ENCODE measurements at regions not wholly inside any gene's neighbourhood (a gene's known extent, or its start where the extent isn't known, plus 50 kb on each side); places are given as distances from the start of the nearest gene placed in this dataset.

DNA sequence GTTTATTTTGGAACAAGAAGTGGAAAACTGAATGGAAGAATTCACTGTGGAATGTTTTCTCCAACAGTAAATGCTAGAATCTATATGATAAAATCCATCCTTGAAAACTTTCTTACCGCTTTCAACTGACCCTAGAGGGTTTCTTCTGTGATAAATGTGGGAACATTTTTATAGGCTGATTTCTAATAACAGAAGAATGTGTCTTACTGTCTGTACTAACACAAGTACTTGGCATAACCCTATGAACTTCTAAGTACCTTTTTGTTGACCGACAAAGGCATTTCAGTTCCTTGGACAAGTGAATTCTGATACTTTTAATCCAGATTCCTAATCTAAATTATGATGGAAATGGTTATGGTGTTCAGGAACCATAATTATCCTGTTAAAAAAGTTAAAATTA, 1109.7 kb upstream of the FLRT2 start:
- no peak for DNase-seq (ENCODE audit: low read depth in 1 of 2, low spot score in 2 of 2)

GRCh38 chr14:84421621-84422020, 1108.3 kb upstream of the FLRT2 start:
- Histone ChIP-seq H3K4me3 (no peak overlapping the region), H3K27me3 (replicated peaks) (no peaks in the 10 kb centered on the region), H3K36me3 (no peaks in the 10 kb centered on the region), H3K27ac (no peak overlapping the region), H3K9me3 (replicated peaks) (no peaks in the 10 kb centered on the region), H3K4me1 (replicated peaks) (no peaks in the 10 kb centered on the region)
- DNase-seq (ENCODE audit: low read depth in 1 of 2, low spot score in 2 of 2) = no peak

More for the DNA sequence above, 1109.7 kb upstream of the FLRT2 start:
- no peak overlapping the region for H3K4me3 ChIP-seq
- H3K36me3 ChIP-seq = no peaks in the 10 kb centered on the region
- no peak overlapping the region for H3K27ac ChIP-seq
- no peaks in the 10 kb centered on the region for H3K27me3 ChIP-seq (replicated peaks)
- H3K4me1 ChIP-seq (replicated peaks) = no peaks in the 10 kb centered on the region
- no peaks in the 10 kb centered on the region for H3K9me3 ChIP-seq (replicated peaks)

GRCh38 chr14:84425968-84426367, 1104.0 kb upstream of the FLRT2 start:
- H3K27me3 ChIP-seq (replicated peaks) = no peaks in the 10 kb centered on the region
- DNase-seq (ENCODE audit: low read depth in 1 of 2, low spot score in 2 of 2) = no peak
- no peak overlapping the region for H3K4me3 ChIP-seq
- H3K4me1 ChIP-seq (replicated peaks) = no peaks in the 10 kb centered on the region
- H3K27ac ChIP-seq = no peak overlapping the region
- no peaks in the 10 kb centered on the region for H3K9me3 ChIP-seq (replicated peaks)
- H3K36me3 ChIP-seq = no peaks in the 10 kb centered on the region

DNA sequence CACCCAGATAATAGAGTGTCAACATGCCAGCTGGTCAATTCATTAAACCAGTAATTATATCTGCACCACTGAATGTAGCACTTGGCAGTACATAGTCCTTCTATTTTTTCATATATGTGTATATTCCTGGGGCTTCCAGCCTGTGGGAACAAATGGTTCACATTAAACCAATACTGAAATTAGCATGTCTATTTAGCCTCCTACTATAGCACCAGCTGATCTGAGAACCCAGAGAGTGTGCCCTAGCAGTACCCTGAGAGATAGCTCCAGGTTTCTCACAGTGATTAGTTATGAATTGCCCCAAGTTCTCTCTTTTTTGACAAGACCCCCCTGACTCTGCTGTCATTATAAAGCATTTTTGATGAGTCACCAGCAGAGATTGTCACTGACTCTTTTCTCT, 1097.3 kb upstream of the FLRT2 start:
- no peak overlapping the region for H3K4me3 ChIP-seq
- no peak for DNase-seq (ENCODE audit: low read depth in 1 of 2, low spot score in 2 of 2)
- H3K9me3 ChIP-seq (replicated peaks) = no peaks in the 10 kb centered on the region
- no peaks in the 10 kb centered on the region for H3K36me3 ChIP-seq
- H3K27ac ChIP-seq = no peak overlapping the region
- H3K27me3 ChIP-seq (replicated peaks) = no peaks in the 10 kb centered on the region
- H3K4me1 ChIP-seq (replicated peaks) = no peaks in the 10 kb centered on the region

GRCh38 chr14:84433961-84434360, 1096.0 kb upstream of the FLRT2 start:
- no peaks in the 10 kb centered on the region for H3K4me1 ChIP-seq (replicated peaks)
- H3K4me3 ChIP-seq = no peak overlapping the region
- no peaks in the 10 kb centered on the region for H3K9me3 ChIP-seq (replicated peaks)
- no peaks in the 10 kb centered on the region for H3K27me3 ChIP-seq (replicated peaks)
- DNase-seq (ENCODE audit: low read depth in 1 of 2, low spot score in 2 of 2) = no peak
- no peak overlapping the region for H3K27ac ChIP-seq
- H3K36me3 ChIP-seq = no peaks in the 10 kb centered on the region

DNA sequence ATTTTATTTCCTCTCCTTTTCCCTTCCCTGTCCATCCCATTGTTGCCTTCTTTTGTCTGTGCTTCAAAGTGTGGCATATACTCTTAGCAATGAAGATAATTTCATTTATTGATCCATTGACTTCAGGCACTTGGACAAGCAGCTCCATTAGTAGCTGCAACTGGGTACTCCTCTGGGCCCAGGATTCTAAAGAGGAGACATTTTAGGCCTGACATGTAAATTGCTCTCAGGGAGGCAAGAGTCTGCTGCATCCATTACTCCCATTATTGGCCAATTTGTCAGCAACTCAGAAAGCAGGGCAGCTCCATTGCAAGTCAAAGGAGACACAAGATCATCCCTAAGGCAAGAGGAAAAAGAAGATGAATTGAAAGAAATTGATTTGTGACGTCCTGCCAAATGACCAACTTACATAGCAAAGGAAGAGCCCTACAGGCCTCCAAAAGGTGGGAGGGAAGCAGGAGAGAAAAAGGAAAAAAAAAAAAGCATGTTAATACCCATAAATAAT, 1094.1 kb upstream of the FLRT2 start:
- Histone ChIP-seq H3K36me3 (no peaks in the 10 kb centered on the region), H3K27ac (no peak overlapping the region), H3K27me3 (replicated peaks) (no peaks in the 10 kb centered on the region), H3K4me3 (no peak overlapping the region), H3K4me1 (replicated peaks) (no peaks in the 10 kb centered on the region), H3K9me3 (replicated peaks) (no peaks in the 10 kb centered on the region)
- DNase-seq (ENCODE audit: low read depth in 1 of 2, low spot score in 2 of 2) = no peak

GRCh38 chr14:84436528-84436927, 1093.4 kb upstream of the FLRT2 start:
- DNase-seq (ENCODE audit: low read depth in 1 of 2, low spot score in 2 of 2) = no peak
- H3K27ac ChIP-seq = no peak overlapping the region
- H3K36me3 ChIP-seq = no peaks in the 10 kb centered on the region
- H3K4me3 ChIP-seq = no peak overlapping the region
- H3K27me3 ChIP-seq (replicated peaks) = no peaks in the 10 kb centered on the region
- H3K9me3 ChIP-seq (replicated peaks) = no peaks in the 10 kb centered on the region
- H3K4me1 ChIP-seq (replicated peaks) = no peaks in the 10 kb centered on the region

DNA sequence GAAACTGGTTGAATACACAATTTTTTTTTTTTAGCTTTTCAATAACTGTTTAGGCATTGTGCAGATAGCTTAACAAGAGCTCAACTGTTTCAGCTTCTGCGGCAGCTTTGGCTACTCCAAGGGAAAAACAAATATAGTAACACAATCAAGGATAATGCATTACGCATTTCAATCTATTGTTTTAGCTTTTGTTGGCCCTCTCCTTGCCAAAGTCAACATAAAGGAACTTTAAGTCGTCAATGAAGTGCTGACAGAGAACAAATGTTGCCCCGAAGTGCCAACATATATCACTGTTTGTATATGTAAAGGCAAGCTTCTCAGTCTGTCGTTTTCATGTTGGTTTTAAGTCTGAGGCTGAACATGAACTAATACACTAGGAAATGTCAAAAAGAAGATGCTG, 1087.4 kb upstream of the FLRT2 start:
- no peak for DNase-seq (ENCODE audit: low read depth in 1 of 2, low spot score in 2 of 2)
- Histone ChIP-seq H3K9me3 (replicated peaks) (no peaks in the 10 kb centered on the region), H3K27ac (no peak overlapping the region), H3K4me3 (no peak overlapping the region), H3K27me3 (replicated peaks) (no peaks in the 10 kb centered on the region), H3K36me3 (no peaks in the 10 kb centered on the region), H3K4me1 (replicated peaks) (no peaks in the 10 kb centered on the region)

GRCh38 chr14:84445486-84445885, 1084.5 kb upstream of the FLRT2 start:
- H3K4me1 ChIP-seq (replicated peaks) = no peaks in the 10 kb centered on the region
- no peak overlapping the region for H3K4me3 ChIP-seq
- H3K27me3 ChIP-seq (replicated peaks) = no peaks in the 10 kb centered on the region
- H3K36me3 ChIP-seq = no peaks in the 10 kb centered on the region
- DNase-seq (ENCODE audit: low read depth in 1 of 2, low spot score in 2 of 2) = no peak
- no peaks in the 10 kb centered on the region for H3K9me3 ChIP-seq (replicated peaks)
- H3K27ac ChIP-seq = no peak overlapping the region

DNA sequence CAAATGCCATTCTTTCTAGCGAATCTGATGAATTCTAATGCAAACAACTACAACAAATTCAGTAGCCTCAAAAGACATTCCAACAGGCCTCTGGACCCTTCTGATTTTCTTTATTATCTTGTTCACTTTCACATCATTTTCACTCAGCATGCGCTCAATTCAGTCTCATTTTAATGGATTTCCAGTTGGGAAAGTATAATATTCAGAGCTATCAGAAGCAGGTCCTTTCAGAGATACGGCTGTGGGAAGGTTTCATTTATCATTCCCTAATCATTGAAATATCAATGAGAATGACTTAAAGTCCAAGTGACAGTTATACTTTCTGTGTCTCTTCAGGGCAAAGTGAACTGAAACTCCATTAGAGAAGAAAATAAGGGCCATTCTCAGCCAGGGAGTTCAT, 1083.7 kb upstream of the FLRT2 start:
- Histone ChIP-seq H3K27ac (no peak overlapping the region), H3K36me3 (no peaks in the 10 kb centered on the region)

DNA sequence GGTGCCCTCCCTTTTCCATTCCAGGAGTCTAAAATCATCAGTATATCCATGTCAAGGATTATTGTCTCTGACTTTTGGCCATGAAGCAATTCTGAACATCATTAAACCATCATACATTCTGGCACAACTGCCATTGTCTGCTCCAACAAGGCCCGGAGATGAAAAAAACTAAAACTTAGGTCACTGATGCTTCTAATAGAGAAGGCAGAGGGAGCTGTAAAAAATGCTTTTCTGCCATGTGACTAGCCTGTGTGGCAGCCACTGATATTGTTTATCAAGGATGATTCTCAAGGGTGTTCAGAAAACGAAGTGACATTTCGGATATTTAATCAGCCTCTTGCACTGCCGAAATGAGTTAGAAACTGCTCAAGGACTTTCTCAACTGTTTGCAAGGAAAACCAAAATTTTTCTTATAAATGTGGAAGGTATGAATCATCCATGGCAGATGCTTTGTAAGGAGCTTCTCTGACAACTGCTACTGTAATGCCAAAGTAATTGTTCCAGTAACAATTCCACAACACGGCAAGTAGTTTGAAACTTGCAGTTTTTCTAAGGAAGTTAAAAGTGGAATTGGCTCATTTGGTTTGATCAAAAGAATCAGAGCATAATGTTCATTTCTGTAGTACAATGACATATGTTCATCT, 1076.5 kb upstream of the FLRT2 start:
- no peaks in the 10 kb centered on the region for H3K9me3 ChIP-seq (replicated peaks)
- H3K27me3 ChIP-seq (replicated peaks) = no peaks in the 10 kb centered on the region
- no peaks in the 10 kb centered on the region for H3K36me3 ChIP-seq
- H3K27ac ChIP-seq = no peak overlapping the region
- H3K4me1 ChIP-seq (replicated peaks) = no peaks in the 10 kb centered on the region
- no peak overlapping the region for H3K4me3 ChIP-seq
- no peak for DNase-seq (ENCODE audit: low read depth in 1 of 2, low spot score in 2 of 2)

More for the DNA sequence above, 1083.7 kb upstream of the FLRT2 start:
- H3K4me3 ChIP-seq = no peak overlapping the region
- H3K4me1 ChIP-seq (replicated peaks) = no peaks in the 10 kb centered on the region
- no peak for DNase-seq (ENCODE audit: low read depth in 1 of 2, low spot score in 2 of 2)
- H3K27me3 ChIP-seq (replicated peaks) = no peaks in the 10 kb centered on the region
- H3K9me3 ChIP-seq (replicated peaks) = no peaks in the 10 kb centered on the region

DNA sequence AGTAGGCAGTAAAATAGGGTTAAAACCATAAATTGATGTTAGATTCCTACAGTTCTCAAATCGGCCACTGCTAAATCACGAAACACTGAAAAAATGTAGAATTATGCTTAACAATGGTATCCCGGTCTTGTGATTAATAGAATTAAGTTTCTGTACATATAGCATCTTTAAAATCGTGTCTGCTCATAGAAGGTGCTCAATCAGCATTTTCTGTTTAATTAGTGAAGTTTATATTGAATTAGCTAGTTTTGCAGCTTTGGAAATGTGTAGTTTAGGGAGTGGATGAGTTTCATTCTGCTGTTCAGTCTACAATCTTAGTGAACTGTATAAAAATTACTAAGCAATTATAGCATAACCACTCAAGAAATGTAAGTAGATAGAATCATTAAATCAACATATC, 1075.8 kb upstream of the FLRT2 start:
- H3K36me3 ChIP-seq = no peaks in the 10 kb centered on the region
- no peak overlapping the region for H3K4me3 ChIP-seq
- H3K27me3 ChIP-seq (replicated peaks) = no peaks in the 10 kb centered on the region
- no peak overlapping the region for H3K27ac ChIP-seq
- DNase-seq (ENCODE audit: low read depth in 1 of 2, low spot score in 2 of 2) = no peak
- no peaks in the 10 kb centered on the region for H3K4me1 ChIP-seq (replicated peaks)
- no peaks in the 10 kb centered on the region for H3K9me3 ChIP-seq (replicated peaks)

DNA sequence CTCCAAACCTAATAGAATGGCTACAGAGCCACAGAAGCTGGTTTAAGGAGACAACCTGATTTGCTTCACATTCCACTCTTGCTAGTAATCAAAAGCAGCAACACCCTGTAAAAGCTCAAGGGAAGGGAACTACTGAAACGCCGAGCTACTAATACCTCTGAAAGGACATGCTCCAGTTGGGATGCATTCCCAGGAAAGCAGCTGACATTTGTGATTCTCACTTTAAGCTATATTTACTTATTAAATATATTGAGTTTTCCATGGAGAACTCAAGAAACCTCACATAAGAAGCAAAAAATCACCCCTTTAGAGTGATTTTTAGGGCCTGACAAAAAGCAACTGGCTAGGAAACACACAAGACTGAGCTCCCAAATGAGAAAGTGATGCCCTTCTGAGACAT, 1073.0 kb upstream of the FLRT2 start:
- Histone ChIP-seq H3K36me3 (no peaks in the 10 kb centered on the region), H3K27ac (no peak overlapping the region), H3K4me1 (replicated peaks) (no peaks in the 10 kb centered on the region), H3K9me3 (replicated peaks) (no peaks in the 10 kb centered on the region), H3K27me3 (replicated peaks) (no peaks in the 10 kb centered on the region), H3K4me3 (no peak overlapping the region)
- DNase-seq (ENCODE audit: low read depth in 1 of 2, low spot score in 2 of 2) = no peak

- Histone ChIP-seq H3K27me3 (replicated peaks) (no peaks in the 10 kb centered on the region), H3K4me3 (no peak overlapping the region), H3K36me3 (no peaks in the 10 kb centered on the region), H3K9me3 (replicated peaks) (no peaks in the 10 kb centered on the region), H3K4me1 (replicated peaks) (no peaks in the 10 kb centered on the region), H3K27ac (no peak overlapping the region)
- no peak for DNase-seq (ENCODE audit: low read depth in 1 of 2, low spot score in 2 of 2)
Observed at GRCh38 chr14:84458881-84459280, 1071.1 kb upstream of the FLRT2 start.

- Histone ChIP-seq H3K4me1 (replicated peaks) (no peaks in the 10 kb centered on the region), H3K9me3 (replicated peaks) (no peaks in the 10 kb centered on the region), H3K27ac (no peak overlapping the region), H3K36me3 (no peaks in the 10 kb centered on the region), H3K27me3 (replicated peaks) (no peaks in the 10 kb centered on the region), H3K4me3 (no peak overlapping the region)
- no peak for DNase-seq (ENCODE audit: low read depth in 1 of 2, low spot score in 2 of 2)
Observed at GRCh38 chr14:84465880-84466279, 1064.1 kb upstream of the FLRT2 start.
